AG09309 (cell line): ENCODE measurements at regions not wholly inside any gene's neighbourhood (a gene's known extent, or its start where the extent isn't known, plus 50 kb on each side); places are given as distances from the start of the nearest gene placed in this dataset.

Experiments used
- DNase-seq: peaks from one replicate; pipeline ENCODE4 v3.0.0-alpha.2; 2010; ENCODE audit warnings: low read depth
- H3K4me3 ChIP-seq: 2 replicates; pipeline ENCODE4 v1.5.1; 2011; ENCODE audit warnings: mild to moderate bottlenecking, low read depth, low read length, moderate library complexity; ENCODE audit not compliant: control insufficient read depth
- TF ChIP-seq, protein P1 (sequence below): IDR thresholded peaks from 2 replicates; pipeline ENCODE4 v1.5.1; 2011; ENCODE audit warnings: mild to moderate bottlenecking, low read depth, low read length, inconsistent platforms; ENCODE audit not compliant: insufficient read depth, control insufficient read depth; ENCODE audit errors: missing control alignments

GRCh38 chr5:133851521-133851920 is 116.9 kb downstream of the C5orf15 start:
- TF ChIP-seq, protein P1, sequence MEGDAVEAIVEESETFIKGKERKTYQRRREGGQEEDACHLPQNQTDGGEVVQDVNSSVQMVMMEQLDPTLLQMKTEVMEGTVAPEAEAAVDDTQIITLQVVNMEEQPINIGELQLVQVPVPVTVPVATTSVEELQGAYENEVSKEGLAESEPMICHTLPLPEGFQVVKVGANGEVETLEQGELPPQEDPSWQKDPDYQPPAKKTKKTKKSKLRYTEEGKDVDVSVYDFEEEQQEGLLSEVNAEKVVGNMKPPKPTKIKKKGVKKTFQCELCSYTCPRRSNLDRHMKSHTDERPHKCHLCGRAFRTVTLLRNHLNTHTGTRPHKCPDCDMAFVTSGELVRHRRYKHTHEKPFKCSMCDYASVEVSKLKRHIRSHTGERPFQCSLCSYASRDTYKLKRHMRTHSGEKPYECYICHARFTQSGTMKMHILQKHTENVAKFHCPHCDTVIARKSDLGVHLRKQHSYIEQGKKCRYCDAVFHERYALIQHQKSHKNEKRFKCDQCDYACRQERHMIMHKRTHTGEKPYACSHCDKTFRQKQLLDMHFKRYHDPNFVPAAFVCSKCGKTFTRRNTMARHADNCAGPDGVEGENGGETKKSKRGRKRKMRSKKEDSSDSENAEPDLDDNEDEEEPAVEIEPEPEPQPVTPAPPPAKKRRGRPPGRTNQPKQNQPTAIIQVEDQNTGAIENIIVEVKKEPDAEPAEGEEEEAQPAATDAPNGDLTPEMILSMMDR, result no peak
- DNase-seq, result no peak
- no peak overlapping the region for H3K4me3 ChIP-seq

GRCh38 chr5:133850811-133851210 is 117.6 kb downstream of the C5orf15 start:
- TF ChIP-seq, protein P1, result no peak
- no peak overlapping the region for H3K4me3 ChIP-seq
- DNase-seq, result no peak

DNA sequence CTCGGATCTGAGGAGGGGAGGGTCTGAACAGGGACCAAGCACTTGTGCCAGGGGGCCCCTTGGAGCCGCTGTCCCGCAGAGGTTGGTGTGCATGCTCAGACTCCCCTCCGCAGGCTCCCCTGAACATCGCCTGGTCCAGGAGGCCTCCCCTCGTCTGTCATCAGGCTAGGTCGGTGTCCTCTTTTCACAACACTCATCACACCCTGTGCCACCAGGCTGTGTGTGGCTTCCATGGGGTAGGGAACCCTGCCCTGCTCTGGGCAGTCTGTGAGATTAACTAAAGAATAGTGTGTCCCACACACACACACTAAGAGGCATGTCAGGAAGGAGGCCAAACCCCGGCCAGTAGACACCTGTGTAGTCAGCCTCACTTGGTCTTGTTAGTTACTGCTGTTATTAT is 119.3 kb downstream of the C5orf15 start:
- TF ChIP-seq, protein P1, result no peak
- H3K4me3 ChIP-seq, result no peak overlapping the region
- no peak for DNase-seq

- TF ChIP-seq, protein P1, result no peak
- no peak for DNase-seq
- H3K4me3 ChIP-seq, result no peak overlapping the region
These were observed 120.0 kb downstream of the C5orf15 start for GRCh38 chr5:133848341-133848811.

DNA sequence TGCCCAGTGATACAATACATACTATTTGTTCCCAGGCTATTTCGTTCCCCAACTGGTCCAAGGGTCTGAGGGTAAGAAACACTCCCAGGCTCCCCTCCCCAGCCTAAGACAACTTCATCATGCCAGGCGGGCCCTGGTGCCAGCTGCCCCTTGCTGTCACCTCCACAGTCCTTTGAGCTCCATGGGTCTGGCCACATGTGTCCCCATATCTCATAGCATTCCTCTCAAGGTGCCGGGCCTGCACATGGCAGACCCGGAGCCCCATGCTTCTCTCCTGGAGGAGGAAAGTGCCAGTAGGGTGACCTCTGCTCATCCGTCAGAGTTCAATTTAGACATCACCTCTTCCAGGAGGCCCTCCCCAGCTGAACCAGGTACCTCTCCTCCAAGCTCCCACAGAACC is 120.5 kb downstream of the C5orf15 start:
- TF ChIP-seq, protein P1, result no peak

GRCh38 chr5:133847301-133847700 is 121.1 kb downstream of the C5orf15 start:
- H3K4me3 ChIP-seq, result no peak overlapping the region
- TF ChIP-seq, protein P1, result no peak
- DNase-seq, result no peak

More for the DNA sequence above, 120.5 kb downstream of the C5orf15 start:
- H3K4me3 ChIP-seq, result no peak overlapping the region
- no peak for DNase-seq
